GM18517 (cell line): ENCODE measurements at regions not wholly inside any gene's neighbourhood (a gene's known extent, or its start where the extent isn't known, plus 50 kb on each side); places are given as distances from the start of the nearest gene placed in this dataset.
"Not testable (repeated sequence)": the region's sequence is repeated elsewhere in the genome, so short reads cannot be mapped to it uniquely, and the experiment has no call there.

Source experiments
- ATAC-seq: cut with Tn5 transposase; IDR thresholded peaks from one replicate; pipeline ENCODE4 v1.9.1; 2021; ENCODE audit warnings: mild to moderate bottlenecking, moderate library complexity; ENCODE audit not compliant: unreplicated experiment

GRCh38 chr6:81625216-81625615 lies 127.3 kb downstream of the TENT5A start:
- ATAC-seq = no peak

DNA sequence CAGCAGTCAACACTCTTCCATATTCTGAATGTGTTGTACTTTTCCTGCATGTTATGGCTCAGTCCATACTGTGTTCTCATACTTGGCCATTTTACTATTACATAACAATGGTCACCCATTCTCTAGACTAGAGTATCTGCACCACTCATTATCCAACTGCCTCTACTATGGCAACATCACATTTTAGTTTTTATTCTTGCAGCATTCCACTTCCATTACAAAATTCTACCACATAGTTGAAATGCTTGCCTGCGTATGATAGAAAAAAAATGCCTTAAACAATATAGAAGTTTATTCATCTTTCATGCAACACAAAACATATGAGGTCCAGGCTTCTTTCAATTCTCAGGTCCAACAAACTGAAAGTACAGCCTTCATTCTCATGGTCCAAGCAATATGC lies 128.0 kb downstream of the TENT5A start:
- no peak for ATAC-seq

DNA sequence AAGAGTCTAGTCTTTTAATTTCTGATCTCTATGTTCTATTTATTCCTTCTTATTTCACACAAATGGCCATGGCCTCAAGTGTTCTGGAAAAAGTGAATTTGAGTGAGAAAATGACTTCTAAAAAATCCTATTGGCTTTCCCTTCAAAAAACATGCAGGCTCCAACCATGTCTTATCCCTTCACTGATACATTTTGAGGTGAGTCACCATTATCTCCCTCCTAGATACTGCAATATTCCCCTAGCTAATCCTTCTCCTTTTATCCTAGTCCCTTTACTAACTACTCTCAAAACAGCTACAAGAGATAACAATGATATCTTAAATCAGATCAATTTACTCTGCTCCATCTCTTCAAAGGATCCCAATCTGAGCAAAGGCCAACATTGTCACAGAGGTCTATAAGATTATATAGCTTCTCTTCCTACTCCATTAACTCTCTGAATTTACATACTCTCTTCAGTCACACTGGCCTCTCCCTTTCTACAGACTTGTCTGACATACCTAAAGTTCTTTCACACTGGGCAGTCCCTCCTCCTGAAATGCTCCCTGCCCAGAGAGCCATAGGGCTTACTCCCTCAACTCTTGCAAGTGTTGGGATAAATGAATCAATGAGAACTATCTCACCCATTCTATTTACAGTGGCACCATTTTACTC lies 129.2 kb downstream of the TENT5A start:
- ATAC-seq = no peak

GRCh38 chr6:81621816-81622395 lies 130.6 kb downstream of the TENT5A start:
- no peak for ATAC-seq

- ATAC-seq = no peak
Observed at GRCh38 chr6:81614292-81614691, 138.2 kb downstream of the TENT5A start.

DNA sequence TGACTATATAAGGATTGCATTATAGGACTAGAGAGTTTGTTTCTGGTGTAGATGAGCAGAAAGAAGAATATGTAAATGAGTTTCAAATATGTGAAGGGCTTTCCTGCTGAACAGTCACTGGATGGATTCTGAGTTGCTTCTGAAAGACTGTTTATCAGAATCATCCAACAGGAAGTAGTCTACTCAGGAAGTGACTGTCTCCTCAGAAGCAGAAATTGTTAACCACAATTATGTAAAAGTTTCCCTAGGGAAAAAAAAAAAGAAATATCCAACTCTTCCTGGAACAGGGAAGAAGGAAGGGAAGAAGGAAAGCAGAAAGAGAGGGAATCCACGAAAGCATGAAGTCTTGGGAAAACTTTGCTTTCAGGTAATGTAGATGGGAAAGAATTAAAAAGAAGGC lies 138.9 kb downstream of the TENT5A start:
- ATAC-seq = no peak

GRCh38 chr6:81612136-81612535 lies 140.3 kb downstream of the TENT5A start:
- ATAC-seq = no peak

DNA sequence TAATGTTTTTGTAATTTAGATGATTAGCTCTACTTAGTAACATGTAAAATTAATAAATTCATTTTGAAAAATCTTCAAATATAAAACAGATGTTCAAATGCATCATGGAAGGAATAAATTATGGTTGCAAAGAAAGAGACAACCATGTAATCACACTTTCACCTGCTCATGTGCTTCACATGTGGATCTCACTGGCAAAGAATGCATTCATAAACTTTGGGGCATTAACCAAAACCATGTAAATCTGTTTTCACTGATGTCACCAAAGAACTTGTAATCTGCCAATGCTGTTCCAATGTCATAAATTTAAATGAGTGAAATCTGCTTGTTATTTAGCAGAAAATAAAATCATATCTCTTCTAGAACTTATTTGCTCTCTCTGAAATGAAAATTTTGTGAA lies 142.7 kb downstream of the TENT5A start:
- ATAC-seq = no peak

GRCh38 chr6:81608776-81609175 lies 143.7 kb downstream of the TENT5A start:
- no peak for ATAC-seq

DNA sequence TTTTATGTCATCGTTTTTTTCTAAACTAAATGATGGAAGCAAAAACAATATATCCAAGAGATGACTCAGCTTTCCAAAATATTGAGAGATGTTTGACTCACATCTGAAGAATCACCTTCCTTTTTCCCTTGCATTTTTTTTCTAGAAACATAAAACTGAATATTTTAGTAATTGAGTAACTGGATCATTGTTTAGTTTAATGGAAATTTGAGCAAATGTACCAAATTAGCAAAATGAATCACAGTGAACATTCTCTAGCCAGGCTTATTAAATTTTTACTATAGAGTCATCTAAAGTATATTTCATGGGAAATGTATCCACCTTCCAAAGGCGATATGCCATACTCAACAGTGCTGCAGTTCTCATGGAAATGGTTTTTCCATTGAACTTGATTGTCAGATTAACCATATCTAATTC lies 145.5 kb downstream of the TENT5A start:
- ATAC-seq = no peak

DNA sequence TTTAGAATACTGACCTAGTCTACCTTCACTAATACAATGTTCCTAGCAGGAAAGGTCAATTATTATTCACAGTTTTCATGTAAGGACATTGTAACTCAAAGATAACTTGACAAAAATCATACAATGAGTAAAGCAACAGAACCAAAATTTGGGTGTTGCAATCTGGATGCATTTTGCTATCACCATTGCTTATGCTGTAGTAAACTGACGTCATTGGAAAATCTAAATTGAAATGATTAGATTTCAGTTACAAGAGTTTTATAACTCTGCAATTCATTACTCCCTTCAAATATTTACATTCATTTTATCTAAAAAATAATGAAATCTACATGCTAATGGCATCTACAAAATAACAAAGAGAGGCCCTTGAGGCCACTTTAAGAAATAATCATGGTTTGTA lies 147.0 kb downstream of the TENT5A start:
- no peak for ATAC-seq

DNA sequence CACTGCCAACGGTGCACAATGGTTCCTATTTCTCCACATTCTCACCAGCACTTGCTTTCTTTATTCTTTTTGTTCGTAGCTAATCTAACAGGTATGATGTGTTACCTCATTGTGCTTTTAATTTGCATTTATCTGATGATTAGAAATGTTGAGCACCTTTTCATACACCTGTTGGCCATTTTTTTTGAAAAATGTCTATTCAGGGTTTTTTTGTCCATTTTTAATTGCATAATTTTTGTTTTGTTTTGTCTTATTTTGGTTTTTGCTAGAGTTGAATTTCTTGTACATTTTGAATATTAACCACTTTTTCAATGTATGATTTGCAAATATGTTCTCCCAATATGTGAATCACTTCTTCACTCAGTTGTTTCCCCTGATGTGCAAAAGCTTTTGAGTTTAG lies 150.6 kb downstream of the TENT5A start:
- ATAC-seq = no peak

DNA sequence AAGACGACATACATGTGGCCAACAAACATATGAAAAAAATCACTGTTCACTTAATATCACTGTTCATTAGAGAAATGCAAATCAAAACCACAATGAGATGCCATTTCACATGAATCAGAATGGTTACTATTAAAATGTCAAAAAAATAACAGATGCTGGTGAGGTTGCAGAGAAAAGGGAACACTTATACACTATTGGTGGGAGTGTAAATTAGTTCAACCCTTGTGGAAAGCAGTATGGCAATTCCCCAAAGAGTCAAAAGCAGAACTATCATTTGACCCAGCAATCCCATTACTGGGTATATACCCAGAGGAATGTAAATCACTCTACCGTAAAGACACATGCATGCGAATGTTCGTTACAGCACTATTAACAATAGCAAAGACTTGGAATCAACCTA lies 152.0 kb downstream of the TENT5A start:
- ATAC-seq = not testable (repeated sequence)

DNA sequence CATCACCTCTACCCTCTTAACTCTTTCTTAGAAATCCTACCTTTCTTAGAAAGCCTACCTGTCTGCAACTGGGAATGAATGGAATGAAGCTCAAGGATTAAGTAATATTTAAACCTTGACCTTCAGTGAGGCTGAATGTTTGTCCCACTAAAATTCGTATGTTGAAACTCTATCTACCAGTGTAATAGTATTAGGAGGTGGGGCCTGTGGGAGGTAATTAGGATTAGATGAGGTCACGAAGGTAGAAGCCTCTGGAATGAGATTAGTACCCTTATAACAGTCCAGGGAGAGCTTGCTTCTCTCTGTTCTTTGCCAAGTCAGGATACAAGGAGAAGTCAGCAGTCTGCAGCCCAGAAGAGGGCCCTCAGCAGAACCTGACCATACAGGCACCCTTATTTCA lies 158.0 kb downstream of the TENT5A start:
- ATAC-seq = no peak

GRCh38 chr6:81590314-81590691 lies 162.2 kb downstream of the TENT5A start:
- no peak for ATAC-seq

DNA sequence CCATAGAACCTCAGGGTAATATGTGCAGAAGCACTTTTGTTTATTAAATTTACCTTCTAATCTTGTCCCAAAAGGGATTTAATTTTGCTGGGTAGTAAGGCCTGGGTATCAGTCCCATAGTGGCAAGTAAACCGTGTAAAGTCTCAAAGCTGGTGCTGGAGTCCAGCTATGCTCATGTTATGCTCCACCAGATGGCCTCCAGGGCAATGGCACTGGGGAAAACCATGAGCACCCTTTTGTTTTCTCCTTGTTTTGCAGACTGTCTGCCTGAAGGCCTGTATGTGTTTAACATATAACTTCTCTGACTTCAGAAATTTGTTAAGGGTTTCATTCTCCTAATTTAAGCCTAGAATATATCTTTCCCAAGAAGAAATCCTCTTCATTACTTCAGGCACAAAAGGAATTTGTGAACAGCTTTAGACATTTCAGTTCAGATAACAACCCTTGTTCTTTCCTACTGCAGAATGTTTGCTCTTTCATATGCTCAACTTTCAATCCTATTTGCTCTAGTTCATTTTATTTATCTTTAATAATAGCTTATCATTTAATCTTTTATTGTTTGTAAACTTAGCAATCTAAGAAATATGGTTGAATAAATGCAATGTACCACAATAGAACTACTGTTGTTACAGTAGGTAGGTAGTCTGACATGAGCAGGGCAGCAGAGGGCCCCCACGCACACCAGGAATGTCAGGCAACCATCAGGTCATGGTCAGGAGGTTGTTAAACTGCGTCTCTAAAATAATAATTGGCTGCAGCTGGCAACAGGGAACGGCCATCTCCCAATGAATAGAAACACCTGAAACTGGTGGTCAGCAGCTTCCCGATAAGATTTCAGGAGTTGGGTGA lies 162.8 kb downstream of the TENT5A start:
- ATAC-seq = no peak

DNA sequence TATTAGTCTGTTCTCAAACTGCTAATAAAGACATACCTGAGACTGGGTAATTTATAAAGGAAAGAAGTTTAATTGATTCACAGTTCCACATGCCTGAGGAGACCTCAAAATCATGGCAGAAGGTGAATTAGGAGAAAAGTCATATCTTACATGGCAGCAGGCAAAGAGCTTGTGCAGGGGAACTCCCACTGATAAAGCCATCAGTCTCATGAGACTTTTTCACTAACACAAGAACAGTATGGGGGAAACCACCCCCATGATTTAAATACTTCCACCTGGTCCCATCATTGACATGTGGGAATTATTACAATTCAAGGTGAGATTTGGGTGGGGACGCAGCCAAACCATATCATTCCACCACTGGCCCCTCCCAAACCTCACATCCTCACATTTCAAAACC lies 166.8 kb downstream of the TENT5A start:
- not testable (repeated sequence) for ATAC-seq

- ATAC-seq = not testable (repeated sequence)
Observed at GRCh38 chr6:81584156-81584555, 168.3 kb downstream of the TENT5A start.

DNA sequence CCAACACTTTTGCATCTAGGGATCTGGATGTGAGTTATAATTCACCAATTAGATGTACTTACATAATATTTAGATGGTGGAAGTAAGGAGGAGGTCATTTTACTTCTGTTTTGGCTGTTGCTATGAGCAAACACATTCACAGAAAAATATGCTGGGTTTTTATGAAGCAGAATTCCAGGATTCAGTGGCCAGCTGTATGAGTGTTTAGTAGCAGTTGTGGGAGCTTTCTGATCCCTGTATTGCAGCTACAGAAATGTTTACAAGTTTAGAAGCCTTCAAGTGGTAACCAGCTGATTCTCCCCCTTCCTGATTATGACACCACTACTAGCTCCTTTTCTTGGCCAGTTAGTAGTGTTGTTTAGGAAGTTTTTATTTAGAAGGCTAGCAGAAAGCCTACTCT lies 177.0 kb downstream of the TENT5A start:
- no peak for ATAC-seq

DNA sequence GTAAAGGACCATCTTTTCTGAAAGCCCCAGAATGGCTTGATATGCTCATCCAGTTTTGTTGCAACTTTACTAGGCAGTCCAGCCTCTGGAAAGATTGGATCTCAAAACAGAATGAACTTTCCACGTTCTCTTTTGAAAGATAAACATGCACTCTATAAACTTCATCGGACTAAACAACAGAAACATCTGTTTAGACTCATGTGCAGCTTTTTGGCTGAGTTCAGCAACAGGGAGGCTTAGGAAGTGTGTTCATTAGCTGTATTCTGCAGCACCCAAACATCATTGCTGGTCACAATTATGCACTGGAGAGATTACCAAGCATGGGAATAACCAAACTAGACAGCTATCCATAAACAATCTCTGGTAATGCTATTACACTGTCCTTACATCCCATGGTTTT lies 180.5 kb downstream of the TENT5A start:
- no peak for ATAC-seq

DNA sequence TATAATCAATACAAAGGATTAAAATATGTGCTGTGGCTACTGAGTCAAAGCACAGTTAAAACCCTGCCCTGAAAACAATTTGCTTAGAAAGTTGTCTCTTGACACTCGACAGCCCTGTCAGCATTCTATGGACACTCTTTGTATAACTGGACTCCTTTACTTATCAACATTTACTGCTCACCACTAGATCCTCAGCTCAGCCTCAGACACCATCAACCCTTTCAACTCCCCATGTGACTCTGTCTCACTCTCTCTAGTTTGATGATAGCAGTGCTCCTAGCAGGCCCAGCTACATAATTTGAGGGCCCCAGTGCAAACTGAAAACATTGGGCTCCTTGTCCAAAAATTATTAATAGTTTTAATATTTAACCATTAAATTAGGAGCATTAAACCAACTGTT lies 181.8 kb downstream of the TENT5A start:
- ATAC-seq = no peak

GRCh38 chr6:81568973-81569372 lies 183.5 kb downstream of the TENT5A start:
- ATAC-seq = no peak
